ENCODE measurements at regions not wholly inside any gene's neighbourhood (a gene's known extent, or its start where the extent isn't known, plus 50 kb on each side); places are given as distances from the start of the nearest gene placed in this dataset.
"Not testable (repeated sequence)": the region's sequence is repeated elsewhere in the genome, so short reads cannot be mapped to it uniquely, and the experiment has no call there.

GRCh38 chr4:123501733-123502132 is 105.1 kb downstream of the SPRY1 start:
- no peak for DNase-seq

- no peak for DNase-seq
Observed at GRCh38 chr4:123503698-123504363, 107.2 kb downstream of the SPRY1 start.

- DNase-seq = no peak
Observed at GRCh38 chr4:123505095-123506010, 108.8 kb downstream of the SPRY1 start.

GRCh38 chr4:123506011-123506695 is 109.6 kb downstream of the SPRY1 start:
- DNase-seq = no peak

- DNase-seq = no peak
Observed at GRCh38 chr4:123507376-123507775, 110.8 kb downstream of the SPRY1 start.

GRCh38 chr4:123510221-123510620 is 113.6 kb downstream of the SPRY1 start:
- no peak for DNase-seq

- no peak for DNase-seq
Observed at GRCh38 chr4:123510659-123511058, 114.1 kb downstream of the SPRY1 start.

GRCh38 chr4:123516576-123516975 is 120.0 kb downstream of the SPRY1 start:
- no peak for DNase-seq

- no peak for DNase-seq
Observed at GRCh38 chr4:123517176-123517575, 120.6 kb downstream of the SPRY1 start.

GRCh38 chr4:123517971-123518370 is 121.4 kb downstream of the SPRY1 start:
- DNase-seq = no peak

GRCh38 chr4:123520325-123520724 is 123.7 kb downstream of the SPRY1 start:
- no peak for DNase-seq

GRCh38 chr4:123522081-123522480 is 125.5 kb downstream of the SPRY1 start:
- no peak for DNase-seq

- no peak for DNase-seq
Observed at GRCh38 chr4:123522646-123523045, 126.1 kb downstream of the SPRY1 start.

GRCh38 chr4:123524958-123525628 is 128.5 kb downstream of the SPRY1 start:
- DNase-seq = no peak

- DNase-seq = no peak
Observed at GRCh38 chr4:123526511-123526910, 129.9 kb downstream of the SPRY1 start.

- DNase-seq = no peak
Observed at GRCh38 chr4:123528501-123529277, 132.1 kb downstream of the SPRY1 start.

GRCh38 chr4:123529278-123529568 is 132.6 kb downstream of the SPRY1 start:
- no peak for DNase-seq

- no peak for DNase-seq
Observed at GRCh38 chr4:123530357-123530756, 133.8 kb downstream of the SPRY1 start.

GRCh38 chr4:123535037-123535748 is 138.6 kb downstream of the SPRY1 start:
- no peak for DNase-seq

- no peak for DNase-seq
Observed at GRCh38 chr4:123536225-123536624, 139.6 kb downstream of the SPRY1 start.

- not testable (repeated sequence) for DNase-seq
Observed at GRCh38 chr4:123537906-123538402, 141.4 kb downstream of the SPRY1 start.

Measured in CD4-positive, alpha-beta T cell treated with Interleukin-12 subunit alpha and Interleukin-12 subunit beta, for 1 hour (primary cell).